ENCODE measurements at regions not wholly inside any gene's neighbourhood (a gene's known extent, or its start where the extent isn't known, plus 50 kb on each side); places are given as distances from the start of the nearest gene placed in this dataset.

GRCh38 chr2:30310371-30310770, 79.0 kb downstream of the LBH start:
- no peak for DNase-seq

- DNase-seq: no peak
Measured at GRCh38 chr2:30310955-30311354, 79.6 kb downstream of the LBH start.

DNA sequence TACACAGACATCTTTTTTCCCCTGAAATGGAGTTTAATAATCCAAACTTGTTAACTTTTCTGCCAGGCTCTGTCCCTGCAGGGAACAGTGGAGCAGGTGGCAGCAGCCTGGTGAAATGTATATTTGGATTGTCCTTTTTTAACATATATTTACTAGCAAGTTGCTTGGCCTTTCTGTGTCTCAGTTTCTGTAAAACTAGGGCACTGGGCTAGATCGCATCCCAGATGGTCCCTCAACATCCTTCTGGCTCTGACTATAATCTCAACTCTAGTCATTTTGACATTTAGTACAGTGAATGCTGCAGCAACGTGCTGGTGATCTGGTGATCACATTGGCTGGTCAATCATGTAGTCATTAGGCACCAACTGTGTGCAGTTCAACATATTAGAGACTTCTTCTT, 80.4 kb downstream of the LBH start:
- no peak for DNase-seq

DNA sequence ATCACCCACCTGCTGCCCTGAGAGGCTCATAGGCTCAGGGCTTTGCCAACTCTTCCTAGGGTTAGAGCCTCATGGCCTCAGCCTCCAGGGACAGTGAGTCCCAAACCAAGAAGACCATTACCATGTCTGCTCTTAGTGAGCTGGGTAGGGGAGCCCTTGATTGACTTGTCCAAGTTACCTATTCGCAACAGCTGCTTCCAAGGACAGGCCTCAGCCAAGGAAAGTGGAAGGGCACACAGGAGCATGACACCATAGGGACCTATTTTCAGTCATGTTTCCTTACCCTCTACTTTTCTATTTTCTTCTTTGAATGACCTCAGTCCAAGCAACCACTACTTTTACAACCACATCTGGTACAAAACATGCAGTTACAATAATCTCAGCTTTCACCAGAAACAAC, 81.6 kb downstream of the LBH start:
- DNase-seq: no peak

DNA sequence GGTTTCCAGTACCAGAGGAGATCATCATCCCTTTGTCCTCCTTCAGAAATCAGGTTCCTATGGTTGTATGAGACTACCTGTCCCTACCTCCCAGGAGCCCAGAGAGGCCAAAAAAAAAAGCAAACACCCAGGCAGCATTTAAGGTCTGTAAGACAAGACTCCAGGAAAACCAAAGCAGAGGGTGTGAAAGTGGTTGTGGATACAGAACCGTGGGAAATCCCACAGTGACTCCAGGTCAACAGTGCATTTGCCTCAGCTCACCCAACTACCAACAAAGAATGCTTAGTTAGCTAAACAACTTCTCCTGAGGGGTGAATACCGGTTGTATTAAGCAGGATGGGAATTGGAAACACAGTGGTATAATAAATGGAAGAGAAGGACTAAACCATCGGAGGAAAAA, 83.6 kb downstream of the LBH start:
- DNase-seq: no peak

GRCh38 chr2:30315391-30316063, 84.2 kb downstream of the LBH start:
- DNase-seq: no peak

- no peak for DNase-seq
Measured at GRCh38 chr2:30316408-30316807, 85.1 kb downstream of the LBH start.

DNA sequence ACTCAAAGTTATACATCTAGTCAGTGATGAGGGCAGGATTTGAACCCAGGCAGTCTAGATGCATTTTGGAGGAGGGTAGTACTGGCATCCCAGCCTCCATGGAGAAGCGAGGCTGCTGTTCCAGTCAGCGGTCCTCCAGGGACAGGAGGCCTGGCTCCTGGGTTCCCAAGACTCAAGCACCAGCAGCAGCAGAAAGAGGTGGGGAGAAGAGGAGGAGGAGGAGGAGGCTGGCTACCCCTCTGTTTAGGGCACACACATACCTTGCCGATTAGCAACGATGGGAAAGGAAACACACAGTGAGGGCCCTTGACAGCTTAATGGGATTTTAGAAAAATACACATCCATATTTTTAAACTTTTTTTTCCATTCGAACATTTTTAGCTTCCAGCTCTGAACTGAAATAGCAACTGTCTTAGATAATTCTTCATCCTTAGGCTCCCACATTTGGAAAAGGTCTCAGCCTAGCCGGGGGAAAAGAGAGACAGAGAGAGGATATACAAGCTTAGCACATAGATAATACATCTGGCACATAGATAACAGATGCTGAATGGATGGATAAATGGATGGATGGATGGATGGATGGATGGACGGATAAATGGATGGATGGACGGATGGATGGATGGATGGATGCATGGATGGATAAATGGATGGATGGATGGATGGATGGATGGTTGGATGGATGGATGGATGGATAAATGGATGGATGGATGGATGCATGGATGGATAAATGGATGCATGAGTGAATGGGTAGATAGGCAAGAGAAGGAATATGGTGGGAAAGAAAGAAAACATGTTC, 87.9 kb downstream of the LBH start:
- no peak for DNase-seq

DNA sequence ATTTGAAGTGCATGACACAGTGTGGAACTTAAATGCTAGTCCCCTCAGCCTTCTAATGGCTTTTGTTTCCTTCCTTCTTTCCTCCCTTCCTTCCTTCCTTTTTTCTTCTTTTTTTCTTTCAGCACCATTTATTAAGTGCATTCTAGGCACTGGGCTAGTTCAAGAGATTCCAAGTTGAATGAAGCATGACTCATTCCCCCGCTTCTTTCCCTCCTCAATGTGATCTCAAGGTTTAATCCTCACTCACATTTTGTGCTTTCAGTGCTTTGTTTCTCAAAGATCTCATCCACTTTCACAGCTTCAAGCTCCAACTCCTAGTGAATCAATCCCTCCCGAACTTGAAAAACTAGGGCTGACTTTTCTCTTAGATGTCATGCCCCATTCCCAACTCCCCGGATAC, 90.1 kb downstream of the LBH start:
- no peak for DNase-seq

GRCh38 chr2:30323499-30323898, 92.2 kb downstream of the LBH start:
- DNase-seq: no peak

DNA sequence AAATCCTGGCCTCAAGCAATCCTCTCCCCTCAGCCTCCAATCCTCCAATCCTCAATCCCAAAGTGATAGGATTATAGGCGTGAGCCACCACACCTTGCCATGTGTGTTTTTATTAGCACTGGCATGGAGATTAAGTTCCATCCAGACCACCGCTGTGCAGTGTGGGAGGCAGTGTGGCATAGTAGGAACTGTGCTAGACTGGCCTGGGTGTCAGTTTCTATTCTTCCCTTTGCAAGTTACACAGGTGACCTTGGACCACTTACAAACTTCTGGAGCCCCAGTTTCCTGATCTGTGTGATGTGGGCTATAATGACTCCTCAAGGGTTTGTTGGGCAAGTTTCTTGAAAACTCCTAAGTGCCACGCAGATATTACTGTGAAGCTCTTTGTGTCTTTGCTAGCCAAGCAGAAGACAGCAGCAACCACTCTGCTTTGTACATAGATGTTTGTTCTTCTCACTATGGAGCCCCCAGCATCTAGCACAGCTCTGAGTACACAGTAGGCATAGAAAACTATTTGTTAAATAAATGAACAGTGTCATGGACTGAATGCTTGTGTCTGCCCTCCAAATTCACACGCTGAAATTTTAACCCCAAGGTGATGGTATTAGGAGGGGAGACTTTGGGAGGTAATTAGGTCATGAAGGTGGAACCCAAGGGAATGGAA, 93.0 kb downstream of the LBH start:
- DNase-seq: no peak

- DNase-seq: no peak
Measured at GRCh38 chr2:30325600-30326328, 94.4 kb downstream of the LBH start.

DNA sequence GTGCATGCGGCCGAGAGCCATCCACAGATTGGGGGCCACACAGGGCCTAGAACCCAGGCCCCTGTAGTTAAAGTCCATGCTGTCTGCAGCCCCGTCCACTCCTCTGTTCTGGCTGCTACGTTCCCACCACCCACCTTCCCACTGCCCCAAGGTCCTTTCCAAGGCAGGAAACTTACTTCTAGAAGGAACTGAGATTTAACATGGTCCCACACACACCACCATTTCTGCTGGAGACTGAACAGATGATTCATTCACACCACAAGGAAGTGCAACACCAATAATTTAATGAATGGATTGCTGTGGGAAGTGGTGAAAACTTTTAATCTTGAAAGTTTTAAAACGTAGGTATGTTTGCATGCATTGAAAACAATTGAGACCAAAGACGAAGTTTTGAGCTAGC, 95.2 kb downstream of the LBH start:
- DNase-seq: peak; percentile 2

- no peak for DNase-seq
Measured at GRCh38 chr2:30331038-30331437, 99.7 kb downstream of the LBH start.

DNA sequence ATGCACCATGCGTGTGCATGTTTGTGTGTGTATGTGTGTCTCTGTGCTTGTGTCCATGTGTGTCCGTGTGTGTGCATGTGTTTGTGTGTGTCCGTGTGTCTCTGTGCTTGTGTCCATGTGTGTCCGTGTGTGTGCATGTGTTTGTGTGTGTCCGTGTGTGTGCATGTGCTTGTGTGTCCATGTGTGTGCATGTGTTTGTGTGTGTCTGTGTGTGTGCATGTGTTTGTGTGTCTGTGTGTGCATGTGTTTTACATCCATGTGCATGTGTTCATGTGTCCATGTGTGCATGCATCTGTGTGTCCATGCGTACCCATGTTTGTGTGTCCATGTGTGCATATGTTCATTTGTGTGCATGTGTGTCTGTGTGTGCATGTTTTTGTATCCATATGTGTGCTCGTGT, 100.5 kb downstream of the LBH start:
- DNase-seq: no peak

- no peak for DNase-seq
Measured at GRCh38 chr2:30332791-30333453, 101.6 kb downstream of the LBH start.

DNA sequence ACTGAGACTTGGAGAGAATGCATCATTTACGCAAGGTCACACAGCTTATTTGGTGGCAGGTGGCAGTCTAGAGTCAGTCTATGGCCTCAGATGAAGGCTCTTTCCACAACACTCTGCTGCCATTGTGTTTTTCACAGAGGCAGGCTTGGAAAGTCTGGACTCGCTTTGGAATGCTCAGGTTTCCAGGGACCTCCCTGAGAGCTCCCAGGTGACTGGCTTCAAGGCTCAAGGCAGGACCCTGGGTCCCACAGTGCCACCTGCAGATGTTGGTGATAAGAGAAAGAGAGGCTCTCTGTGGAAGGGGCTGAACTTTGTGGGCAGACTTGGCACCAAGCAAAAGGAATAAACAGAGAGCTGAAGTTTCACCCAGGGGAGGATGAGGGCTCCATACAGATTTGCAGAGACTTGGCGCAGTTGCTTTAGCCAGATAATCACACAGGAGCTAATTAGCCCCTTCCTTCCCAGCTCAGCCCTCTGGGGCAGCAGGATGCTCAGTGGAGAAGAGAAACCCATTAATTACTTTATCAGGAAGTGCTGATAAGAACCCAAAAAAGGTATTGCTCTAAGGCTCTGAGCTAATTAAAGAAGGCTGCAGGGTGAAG, 103.5 kb downstream of the LBH start:
- DNase-seq: no peak

GRCh38 chr2:30336084-30336483, 104.8 kb downstream of the LBH start:
- no peak for DNase-seq

DNA sequence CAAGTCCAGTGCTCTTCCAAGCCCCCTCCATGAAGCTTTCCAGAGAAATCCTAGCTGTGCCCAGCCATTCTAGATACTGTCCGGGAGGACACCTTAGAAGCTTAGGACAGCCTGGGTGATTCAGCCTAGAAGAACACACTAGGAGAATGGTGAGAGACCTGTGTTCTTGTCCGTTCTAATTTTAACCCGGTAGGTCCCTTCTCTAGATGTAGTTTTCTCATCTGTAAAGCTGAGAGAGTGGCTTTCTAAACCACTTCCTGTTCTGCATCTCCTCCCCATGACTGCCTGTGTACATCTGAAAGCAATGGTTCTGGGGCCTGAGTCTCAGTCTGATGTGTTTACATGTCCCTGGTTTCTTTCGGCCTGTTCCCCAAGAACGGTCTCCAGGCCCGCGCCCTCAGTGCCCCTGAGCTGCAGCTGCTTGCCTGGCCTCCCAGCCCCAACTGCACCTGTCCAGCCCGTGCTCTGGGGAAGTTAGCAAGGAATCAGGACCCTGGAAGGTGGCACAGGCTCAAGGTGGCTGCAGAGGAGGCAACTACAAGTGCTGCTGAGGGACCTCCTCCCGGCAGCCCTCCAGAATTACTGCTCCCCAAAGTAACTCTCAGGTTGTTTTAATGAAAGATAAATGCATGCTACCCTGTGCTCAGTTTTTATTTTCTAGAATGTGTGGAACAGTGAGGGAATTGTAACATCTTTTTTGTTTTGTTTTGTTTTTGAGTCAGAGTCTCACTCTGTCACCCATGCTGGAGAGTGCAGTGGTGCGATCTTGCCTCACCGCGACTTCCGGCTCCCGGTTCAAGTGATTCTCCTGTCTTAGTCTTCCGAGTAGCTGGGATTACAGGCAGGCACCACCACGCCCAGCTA, 105.9 kb downstream of the LBH start:
- DNase-seq: no peak

DNA sequence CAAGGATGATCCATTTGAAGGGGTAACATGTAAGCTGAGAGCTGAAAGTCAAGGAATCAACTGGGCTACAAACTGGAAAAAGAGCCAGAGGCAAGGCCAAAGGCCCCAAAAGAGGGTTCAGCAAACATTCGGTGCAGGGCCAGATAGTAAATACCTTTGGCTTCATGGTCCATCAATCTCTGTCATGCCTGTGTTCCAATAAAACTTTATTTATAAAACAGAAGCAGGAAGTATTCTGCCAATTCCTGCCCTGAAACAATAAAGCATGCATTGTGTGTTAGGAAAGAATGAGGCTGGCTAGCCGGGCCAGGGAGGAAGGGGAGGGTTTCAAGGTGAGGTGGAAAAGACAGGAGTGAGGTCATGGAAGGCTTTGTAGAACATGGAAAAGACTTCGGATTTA, 107.1 kb downstream of the LBH start:
- DNase-seq: no peak

- DNase-seq: no peak
Measured at GRCh38 chr2:30339071-30339470, 107.7 kb downstream of the LBH start.

All from inflammatory macrophage treated with lipopolysaccharide for 4 hours (primary cell).